H9 (cell line): ENCODE measurements at regions not wholly inside any gene's neighbourhood (a gene's known extent, or its start where the extent isn't known, plus 50 kb on each side); places are given as distances from the start of the nearest gene placed in this dataset.

Source experiments
- DNase-seq: peaks from one replicate; pipeline ENCODE4 v3.0.0-alpha.2; 2017
- H2AFZ ChIP-seq: one replicate; pipeline ENCODE4 v1.6.1; 2013; ENCODE audit warnings: mild to moderate bottlenecking, low read length, control low read depth, moderate library complexity
- H2AK5ac ChIP-seq: 2 replicates; pipeline ENCODE4 v1.6.1; 2013; ENCODE audit warnings: low read length, control low read depth, mixed read lengths; ENCODE audit not compliant: insufficient read length
- H2BK120ac ChIP-seq: one replicate; pipeline ENCODE4 v1.6.1; 2013; ENCODE audit warnings: low read depth, mild to moderate bottlenecking, low read length, control low read depth, inconsistent platforms; ENCODE audit not compliant: poor library complexity, severe bottlenecking
- H2BK12ac ChIP-seq: 2 replicates; pipeline ENCODE4 v1.6.1; 2013; ENCODE audit warnings: low read length, control low read depth, mixed read lengths, low read depth; ENCODE audit not compliant: insufficient read length
- H2BK15ac ChIP-seq: 2 replicates; pipeline ENCODE4 v1.6.1; 2013; ENCODE audit warnings: low read depth, low read length, control low read depth
- H2BK20ac ChIP-seq: one replicate; pipeline ENCODE4 v1.6.1; 2013; ENCODE audit warnings: low read depth, mild to moderate bottlenecking, low read length, control low read depth, inconsistent platforms; ENCODE audit not compliant: poor library complexity, severe bottlenecking
- H2BK5ac ChIP-seq: 2 replicates; pipeline ENCODE4 v1.6.1; 2013; ENCODE audit warnings: low read length, control low read depth, mixed read lengths; ENCODE audit not compliant: insufficient read length
- H3K14ac ChIP-seq: 2 replicates; pipeline ENCODE4 v1.6.1; 2013; ENCODE audit warnings: low read length, control low read depth; ENCODE audit not compliant: insufficient read depth
- H3K18ac ChIP-seq: 2 replicates; pipeline ENCODE4 v1.6.1; 2013; ENCODE audit warnings: low read depth, mild to moderate bottlenecking, mixed read lengths, low read length, control low read depth; ENCODE audit not compliant: insufficient read length
- H3K23ac ChIP-seq: 2 replicates; pipeline ENCODE4 v1.6.1; 2013; ENCODE audit warnings: low read length, control low read depth, mixed read lengths, low read depth; ENCODE audit not compliant: insufficient read length
- H3K23me2 ChIP-seq: 2 replicates; pipeline ENCODE4 v1.6.1; 2013; ENCODE audit warnings: low read depth, mild to moderate bottlenecking, mixed read lengths, low read length, control low read depth; ENCODE audit not compliant: insufficient read length, poor library complexity, severe bottlenecking
- H3K27ac ChIP-seq: 2 replicates; pipeline ENCODE4 v1.5.1; 2013; ENCODE audit warnings: low read length, control low read depth, mixed read lengths, low read depth; ENCODE audit not compliant: insufficient read length
- H3K27me3 ChIP-seq: 2 replicates; pipeline ENCODE4 v1.6.1; 2013; ENCODE audit warnings: low read length, control low read depth, inconsistent platforms; ENCODE audit not compliant: insufficient read depth
- H3K4ac ChIP-seq: 2 replicates; pipeline ENCODE4 v1.6.1; 2013; ENCODE audit warnings: low read depth, mild to moderate bottlenecking, control low read depth, inconsistent platforms, low read length, moderate library complexity
- H3K4me1 ChIP-seq: 2 replicates; pipeline ENCODE4 v1.6.1; 2013; ENCODE audit warnings: low read length, control low read depth, inconsistent platforms; ENCODE audit not compliant: insufficient read depth
- H3K4me2 ChIP-seq: 2 replicates; pipeline ENCODE4 v1.6.1; 2013; ENCODE audit warnings: low read length, control low read depth, mixed read lengths; ENCODE audit not compliant: insufficient read length, insufficient read depth
- H3K56ac ChIP-seq: 2 replicates; pipeline ENCODE4 v1.6.1; 2013; ENCODE audit warnings: low read depth, mild to moderate bottlenecking, mixed read lengths, low read length, control low read depth; ENCODE audit not compliant: insufficient read length
- H3K79me1 ChIP-seq: 2 replicates; pipeline ENCODE4 v1.6.1; 2013; ENCODE audit warnings: low read depth, mild to moderate bottlenecking, moderate library complexity, low read length, control low read depth, inconsistent platforms; ENCODE audit not compliant: insufficient read depth, poor library complexity, severe bottlenecking
- H3K79me2 ChIP-seq: 2 replicates; pipeline ENCODE4 v1.6.1; 2013; ENCODE audit warnings: low read length, control low read depth, inconsistent platforms; ENCODE audit not compliant: insufficient read depth
- H3K9ac ChIP-seq: 2 replicates; pipeline ENCODE4 v1.6.1; 2013; ENCODE audit warnings: low read length, control low read depth, mixed read lengths; ENCODE audit not compliant: insufficient read length; ENCODE audit errors: extremely low read depth
- H3K9me3 ChIP-seq: one replicate; pipeline ENCODE4 v1.6.1; 2013; ENCODE audit warnings: low read depth, low read length, inconsistent platforms; ENCODE audit not compliant: control insufficient read depth
- H3T11ph ChIP-seq: one replicate; pipeline ENCODE4 v1.6.1; 2013; ENCODE audit warnings: mild to moderate bottlenecking, low read length, control low read depth, inconsistent platforms
- H4K20me1 ChIP-seq: one replicate; pipeline ENCODE4 v1.6.1; 2013; ENCODE audit not compliant: control insufficient read depth, insufficient read length, insufficient read depth
- H4K5ac ChIP-seq: 2 replicates; pipeline ENCODE4 v1.6.1; 2013; ENCODE audit warnings: low read depth, mild to moderate bottlenecking, mixed read lengths, low read length, control low read depth; ENCODE audit not compliant: insufficient read length
- H4K8ac ChIP-seq: replicated peaks from 2 replicates; pipeline ENCODE4 v1.6.1; 2013; ENCODE audit warnings: low read length, control low read depth, mixed read lengths, low read depth; ENCODE audit not compliant: insufficient read length
- H4K91ac ChIP-seq: 2 replicates; pipeline ENCODE4 v1.6.1; 2013; ENCODE audit warnings: low read depth, mild to moderate bottlenecking, moderate library complexity, mixed read lengths, low read length, control low read depth; ENCODE audit not compliant: insufficient read length
- H3K27ac Mint-ChIP-seq, 3 experiments: 2 replicates in 2 of 3; 3 replicates in 1 of 3; pipeline ENCODE4 v1.8.0; 2020 to 2021; ENCODE audit warnings: mixed read lengths in 3 of 3, mild to moderate bottlenecking in 1 of 3, moderate library complexity in 1 of 3
- H3K27me3 Mint-ChIP-seq: 2 replicates; pipeline ENCODE4 v1.8.0; 2021; ENCODE audit warnings: low read depth, mild to moderate bottlenecking, moderate library complexity, mixed read lengths
- H3K36me3 Mint-ChIP-seq, 3 experiments: 2 replicates in 2 of 3; 3 replicates in 1 of 3; pipeline ENCODE4 v1.8.0; 2020 to 2021; ENCODE audit warnings: low read depth in 3 of 3, mixed read lengths in 3 of 3; ENCODE audit not compliant: insufficient read depth in 1 of 3
- H3K4me1 Mint-ChIP-seq, 2 experiments: 2 replicates each; pipeline ENCODE4 v1.8.0; 2020; ENCODE audit warnings: mixed read lengths in 2 of 2
- H3K4me3 Mint-ChIP-seq, 2 experiments: 2 replicates in 1 of 2; 3 replicates in 1 of 2; pipeline ENCODE4 v1.8.0; 2020 to 2021; ENCODE audit warnings: mild to moderate bottlenecking in 2 of 2, mixed read lengths in 2 of 2, moderate library complexity in 1 of 2
- H3K9me3 Mint-ChIP-seq, 2 experiments: 2 replicates in 1 of 2; 3 replicates in 1 of 2; pipeline ENCODE4 v1.8.0; 2020; ENCODE audit warnings: mild to moderate bottlenecking in 2 of 2, mixed read lengths in 2 of 2, moderate library complexity in 1 of 2
- CTCF ChIP-seq: fragments of 200-600 bp; sonication (generic); conservative IDR thresholded peaks from 3 replicates; pipeline ENCODE4 v1.8.0; 2021; ENCODE audit warnings: antibody characterized with exemption, mild to moderate bottlenecking
- WGBS: extraction: QIAGEN DNeasy Blood & Tissue Kit; methylation state at CpG from one replicate; pipeline ENCODE4 v1.1.7; 2013; ENCODE audit warnings: missing lambda C conversion rate, low lambda C conversion rate, mixed read lengths; ENCODE audit not compliant: insufficient read length; ENCODE audit errors: extremely low coverage; 5-methylcytosine and 5-hydroxymethylcytosine counted together

- H4K20me1 ChIP-seq = no peaks in the 10 kb centered on the region
- H3K18ac ChIP-seq = no peak overlapping the region
- no peak overlapping the region for H4K91ac ChIP-seq
- no peak overlapping the region for H3K14ac ChIP-seq
- H2AFZ ChIP-seq = no peak overlapping the region
- Mint-ChIP-seq H3K9me3 (no peaks in the 10 kb centered on the region), H3K4me1 (peaks cover 8% of the 10 kb centered on the region in 2 experiments; a peak in 3 of 4 replicates), H3K36me3 (no peaks in the 10 kb centered on the region), H3K27ac (no peak overlapping the region; a peak in 1 of 7 replicates), H3K4me3 (no peak overlapping the region), H3K27me3 (no peaks in the 10 kb centered on the region)
- no peak overlapping the region for H2AK5ac ChIP-seq
- H3K9me3 ChIP-seq = no peaks in the 10 kb centered on the region
- no peak overlapping the region for H3K56ac ChIP-seq
- no peaks in the 10 kb centered on the region for H3K79me2 ChIP-seq
- no peak for DNase-seq
- H3K4me1 ChIP-seq = no peaks in the 10 kb centered on the region; the same call in 1 of the 2 replicates
- no peak overlapping the region for H4K8ac ChIP-seq
- no peak overlapping the region for H2BK5ac ChIP-seq
- no peak overlapping the region for H2BK120ac ChIP-seq
- no peak overlapping the region for H2BK20ac ChIP-seq
- no peak overlapping the region for H3T11ph ChIP-seq
- no peak for TF ChIP-seq CTCF
- no peak overlapping the region for H3K4ac ChIP-seq
- H3K4me2 ChIP-seq = no peak overlapping the region
- WGBS = no CpG with 5 or more reads among the region's 2 CpGs
- no peaks in the 10 kb centered on the region for H3K23me2 ChIP-seq
- H2BK15ac ChIP-seq = no peak overlapping the region
- H2BK12ac ChIP-seq = no peak overlapping the region
- H3K27me3 ChIP-seq = no peaks in the 10 kb centered on the region
- H3K23ac ChIP-seq = no peak overlapping the region
- H4K5ac ChIP-seq = no peak overlapping the region
- H3K27ac ChIP-seq = no peak overlapping the region
- H3K79me1 ChIP-seq = no peaks in the 10 kb centered on the region
- no peak overlapping the region for H3K9ac ChIP-seq
These were observed 383.0 kb upstream of the SEMA3C start for GRCh38 chr7:81301815-81302214.
